SIG-M5 (cell line): ENCODE measurements at regions not wholly inside any gene's neighbourhood (a gene's known extent, or its start where the extent isn't known, plus 50 kb on each side); places are given as distances from the start of the nearest gene placed in this dataset.
"Not testable (repeated sequence)": the region's sequence is repeated elsewhere in the genome, so short reads cannot be mapped to it uniquely, and the experiment has no call there.

Experiments used
- DNase-seq: peaks from one replicate; lab custom pipeline; 2025; lab: John Stamatoyannopoulos, UW

- no peak for DNase-seq
Observed at GRCh38 chr5:87138091-87138805, 129.4 kb upstream of the RASA1 start.

- no peak for DNase-seq
Observed at GRCh38 chr5:87139795-87140194, 127.9 kb upstream of the RASA1 start.

GRCh38 chr5:87141544-87141943, 126.1 kb upstream of the RASA1 start:
- DNase-seq = no peak

- not testable (repeated sequence) for DNase-seq
Observed at GRCh38 chr5:87145853-87146252, 121.8 kb upstream of the RASA1 start.

DNA sequence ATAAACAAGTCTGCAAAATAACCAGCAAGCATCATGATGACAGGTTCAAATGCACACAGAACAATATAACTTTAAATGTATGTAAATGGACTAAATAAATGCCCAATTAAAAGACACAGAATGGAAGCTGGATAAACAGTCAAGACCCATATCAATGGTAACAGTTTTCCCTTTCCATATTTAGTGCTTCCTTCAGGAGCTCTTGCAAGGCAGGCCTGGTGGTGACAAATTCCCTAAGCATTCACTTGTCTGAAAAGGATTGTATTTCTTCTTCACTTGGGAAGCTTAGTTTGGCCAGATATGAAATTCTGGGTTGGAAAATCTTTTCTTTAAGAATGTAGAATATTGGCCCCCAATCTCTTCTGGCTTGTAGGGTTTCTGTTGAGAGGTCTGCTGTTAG, 120.2 kb upstream of the RASA1 start:
- DNase-seq = no peak

- no peak for DNase-seq
Observed at GRCh38 chr5:87150630-87151029, 117.1 kb upstream of the RASA1 start.

GRCh38 chr5:87151547-87151946, 116.1 kb upstream of the RASA1 start:
- DNase-seq = no peak

- no peak for DNase-seq
Observed at GRCh38 chr5:87152886-87153285, 114.8 kb upstream of the RASA1 start.

GRCh38 chr5:87154191-87154590, 113.5 kb upstream of the RASA1 start:
- DNase-seq = no peak

- no peak for DNase-seq
Observed at GRCh38 chr5:87155106-87155505, 112.6 kb upstream of the RASA1 start.

DNA sequence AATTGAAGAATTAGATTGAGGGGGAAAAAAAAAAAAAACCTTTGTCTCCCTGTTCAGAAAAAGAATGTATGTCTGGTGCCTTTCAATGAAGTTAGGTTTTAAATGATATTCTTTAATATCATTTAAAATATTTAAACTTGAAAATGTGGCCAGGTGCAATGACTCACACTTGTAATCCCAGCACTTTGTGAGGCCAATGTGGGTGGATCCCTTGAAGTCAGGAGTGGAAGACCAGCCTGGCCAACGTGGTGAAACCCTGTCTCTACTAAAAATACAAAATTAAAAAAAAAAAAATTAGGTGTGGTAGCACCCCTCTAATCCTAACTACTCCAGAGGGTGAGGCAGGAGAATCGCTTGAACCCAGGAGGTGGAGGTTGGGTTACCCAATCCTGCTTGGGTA, 111.1 kb upstream of the RASA1 start:
- DNase-seq = no peak

DNA sequence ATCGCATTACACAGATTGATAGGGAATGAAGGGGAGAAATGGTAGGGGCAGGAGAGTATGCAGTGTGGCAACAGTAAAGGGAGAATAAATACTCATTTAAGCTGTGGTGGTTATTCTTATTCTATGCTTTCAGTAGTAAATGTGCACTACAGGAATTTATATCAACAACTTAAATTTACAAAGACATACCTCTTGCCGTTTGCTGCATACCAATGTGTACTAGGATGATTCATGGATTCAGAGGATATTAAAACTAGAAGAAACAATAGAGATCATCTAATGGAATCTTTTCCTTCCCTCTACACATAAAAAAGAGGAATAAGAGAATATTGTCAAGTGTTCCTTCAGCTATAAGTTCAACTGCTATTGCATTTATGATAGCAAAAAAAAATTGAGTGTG, 103.3 kb upstream of the RASA1 start:
- no peak for DNase-seq

GRCh38 chr5:87169300-87169991, 98.2 kb upstream of the RASA1 start:
- DNase-seq = no peak

- DNase-seq = no peak
Observed at GRCh38 chr5:87170799-87171198, 96.9 kb upstream of the RASA1 start.

DNA sequence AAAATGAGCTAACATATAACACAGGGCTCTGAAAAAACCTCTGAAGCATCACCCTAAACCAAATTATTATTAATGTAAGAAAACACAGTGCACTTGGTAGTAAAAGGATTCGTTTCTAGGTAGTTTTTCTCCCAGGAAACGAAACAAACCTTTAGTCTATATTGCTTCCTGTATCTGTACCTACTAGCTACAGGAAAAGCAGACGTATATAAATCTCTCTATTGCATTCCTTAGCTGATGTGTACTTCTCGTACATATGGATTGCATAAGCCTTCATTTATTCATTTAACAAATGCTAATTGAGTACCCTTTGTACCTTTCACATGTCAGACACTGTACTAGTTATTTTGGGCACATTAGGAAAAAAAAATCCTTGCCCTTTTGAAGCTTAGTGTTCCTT, 85.0 kb upstream of the RASA1 start:
- DNase-seq = no peak

DNA sequence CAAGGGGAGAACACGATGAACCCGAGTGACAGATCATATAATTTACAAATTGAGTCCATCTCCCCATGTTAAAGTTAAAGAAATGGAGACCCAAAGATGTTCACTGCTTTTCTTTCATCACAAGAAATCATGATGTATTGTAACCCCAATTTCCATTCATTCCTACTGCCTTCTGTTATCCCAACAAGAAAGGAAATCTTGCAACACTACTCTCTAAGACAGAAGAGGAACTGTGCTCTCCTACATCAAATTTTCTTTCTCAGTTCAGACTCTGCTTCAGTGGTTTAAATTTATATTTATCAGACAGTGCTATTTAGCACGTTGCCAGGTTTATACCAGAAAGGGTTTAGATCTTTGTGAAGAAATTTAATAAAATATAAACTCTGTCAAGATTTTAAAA, 83.8 kb upstream of the RASA1 start:
- no peak for DNase-seq

GRCh38 chr5:87184605-87185004, 83.1 kb upstream of the RASA1 start:
- no peak for DNase-seq

GRCh38 chr5:87185838-87186237, 81.8 kb upstream of the RASA1 start:
- no peak for DNase-seq

DNA sequence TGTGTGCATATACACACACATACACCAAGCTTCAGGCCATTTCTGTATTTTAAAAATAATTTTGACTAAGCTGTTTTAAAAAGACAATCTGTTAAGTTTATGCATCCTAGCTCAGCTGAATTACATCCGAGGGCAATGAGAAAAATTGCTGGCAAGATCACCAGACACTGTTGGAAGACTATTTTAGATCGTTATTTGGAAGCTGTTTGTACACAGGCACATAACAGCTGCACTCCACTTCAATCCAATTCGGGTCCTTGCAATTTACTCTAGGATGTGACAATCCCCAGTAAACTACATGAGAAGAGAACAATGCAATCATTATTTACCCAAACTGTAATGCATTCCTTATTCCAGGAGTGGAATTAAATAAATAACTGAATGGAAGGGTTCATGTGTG, 79.3 kb upstream of the RASA1 start:
- DNase-seq = no peak

- DNase-seq = no peak
Observed at GRCh38 chr5:87190041-87190440, 77.6 kb upstream of the RASA1 start.

DNA sequence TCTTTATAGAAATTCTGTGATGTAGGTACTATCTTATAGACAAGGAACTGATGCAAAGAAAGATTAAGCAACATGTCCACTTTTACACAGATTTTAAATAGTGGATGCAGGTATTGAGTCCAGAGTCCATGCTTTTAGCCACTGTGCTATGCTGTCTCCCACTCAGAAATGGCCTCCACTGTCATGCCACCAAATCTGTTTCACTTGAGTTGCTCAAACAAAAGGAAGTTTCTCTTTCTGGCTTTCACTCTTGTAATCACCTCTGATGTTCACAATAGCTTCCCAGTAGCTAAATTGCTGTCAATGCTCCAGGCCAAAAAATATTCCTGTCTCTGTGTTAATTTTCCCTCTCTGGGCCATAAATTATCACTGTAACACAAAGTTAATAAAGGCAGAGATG, 77.0 kb upstream of the RASA1 start:
- DNase-seq = no peak

DNA sequence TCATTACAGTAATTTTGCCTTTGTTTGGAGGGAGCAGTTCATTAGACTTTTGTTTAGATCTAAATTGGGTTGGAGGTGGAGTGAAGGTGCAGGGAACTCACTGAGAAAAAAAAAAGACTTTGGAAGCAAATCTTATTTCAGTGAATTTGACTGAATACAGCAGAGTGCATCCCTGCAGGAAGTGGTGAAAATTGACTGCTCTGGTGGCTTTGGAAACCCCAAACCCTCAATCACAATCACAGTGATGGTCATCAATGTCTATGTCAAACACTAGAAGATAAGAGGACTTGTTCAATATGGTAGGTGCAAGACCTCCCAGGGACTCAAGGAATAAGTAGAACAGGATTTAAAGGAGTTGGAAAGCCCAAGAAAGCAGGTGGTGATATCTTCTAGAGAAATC, 76.0 kb upstream of the RASA1 start:
- DNase-seq = no peak

DNA sequence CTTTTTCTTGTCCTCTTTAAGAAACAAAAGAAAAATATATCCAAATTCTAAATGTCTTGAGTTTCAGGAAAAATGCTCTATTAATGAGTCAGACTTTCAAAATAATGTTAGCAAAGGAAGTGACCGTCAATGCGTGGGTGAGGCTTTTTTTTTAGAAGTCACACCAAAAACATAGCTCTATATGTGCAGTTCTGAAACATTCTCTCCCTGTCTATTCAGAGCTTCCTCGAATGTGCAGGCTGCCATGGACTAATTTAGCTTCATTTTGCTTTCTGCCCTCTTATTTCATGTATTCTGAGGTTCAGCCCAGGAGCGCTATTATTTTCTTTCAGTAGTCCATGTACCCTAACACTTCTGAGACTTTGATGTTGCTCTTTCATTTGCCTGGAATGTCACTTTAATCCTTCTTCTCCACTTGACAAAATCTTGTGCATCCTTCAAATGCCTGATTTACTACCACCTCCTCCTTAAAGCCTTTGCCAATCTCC, 72.5 kb upstream of the RASA1 start:
- DNase-seq = no peak

DNA sequence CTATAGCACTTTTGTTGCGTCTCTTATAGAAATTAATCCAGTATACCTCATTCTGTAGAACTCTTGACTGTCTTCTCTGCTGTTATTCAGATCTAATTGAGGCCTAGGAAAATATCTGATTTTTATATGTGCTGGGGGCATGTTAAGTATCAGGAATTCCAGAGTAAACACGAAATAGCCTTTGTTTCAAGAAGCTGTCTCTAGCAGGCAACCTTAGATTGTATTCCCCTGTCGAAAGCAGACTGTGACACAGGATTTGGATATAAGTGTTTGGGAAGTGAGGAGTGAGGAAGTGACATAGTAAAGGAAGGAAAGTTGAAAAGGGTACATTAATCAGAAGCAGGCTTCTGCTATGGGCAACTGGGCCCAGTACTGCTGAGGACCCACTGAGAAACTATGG, 72.1 kb upstream of the RASA1 start:
- DNase-seq = no peak
